ENCODE measurements at regions not wholly inside any gene's neighbourhood (a gene's known extent, or its start where the extent isn't known, plus 50 kb on each side); places are given as distances from the start of the nearest gene placed in this dataset.
"Not testable (repeated sequence)": the region's sequence is repeated elsewhere in the genome, so short reads cannot be mapped to it uniquely, and the experiment has no call there.

- no peak for DNase-seq
Measured at GRCh38 chr1:118828038-118828437, 160.1 kb downstream of the TBX15 start.

DNA sequence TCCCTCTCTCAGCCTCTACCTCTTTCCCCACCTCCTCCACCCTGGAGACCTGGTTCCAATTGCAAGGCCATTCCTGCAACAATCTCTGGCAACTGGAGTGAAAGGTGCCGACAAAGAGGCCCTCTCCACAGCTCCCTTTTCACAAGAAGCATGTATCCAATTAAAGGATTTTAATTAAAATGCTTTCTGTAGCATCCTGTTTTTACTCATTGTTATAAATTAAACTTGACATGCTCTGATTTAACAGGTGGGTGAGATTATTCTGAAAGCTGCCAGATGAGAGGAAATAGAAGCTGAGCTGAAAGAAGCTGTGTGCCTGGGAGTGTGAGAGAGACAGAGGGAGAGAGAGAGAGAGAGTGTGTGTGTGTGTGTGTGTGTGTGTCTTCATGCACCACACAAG lies 160.5 kb downstream of the TBX15 start:
- DNase-seq: no peak

- DNase-seq: no peak
Measured at GRCh38 chr1:118827207-118827606, 160.9 kb downstream of the TBX15 start.

- no peak for DNase-seq
Measured at GRCh38 chr1:118826669-118827068, 161.5 kb downstream of the TBX15 start.

DNA sequence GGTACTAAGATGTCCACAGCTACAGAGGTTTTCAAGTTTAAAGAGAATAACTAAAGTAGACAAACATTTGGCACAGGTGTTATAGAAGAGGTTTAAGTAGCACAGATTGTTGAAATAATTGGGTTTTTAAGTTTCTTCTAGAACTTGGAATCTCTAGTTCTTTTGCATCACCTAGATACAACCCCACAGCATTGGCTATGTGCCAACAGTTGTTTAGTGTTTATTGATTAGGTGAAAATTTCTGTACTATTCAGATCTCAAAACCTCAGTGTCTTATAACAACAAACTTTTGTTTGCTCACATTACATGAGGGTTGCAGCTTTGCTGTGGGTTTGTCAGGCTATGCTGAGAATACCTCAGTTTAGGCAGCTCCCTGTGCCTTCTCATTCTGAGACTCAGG lies 162.5 kb downstream of the TBX15 start:
- DNase-seq: no peak

- DNase-seq: no peak
Measured at GRCh38 chr1:118821801-118822200, 166.3 kb downstream of the TBX15 start.

- DNase-seq: no peak
Measured at GRCh38 chr1:118820864-118821263, 167.3 kb downstream of the TBX15 start.

- no peak for DNase-seq
Measured at GRCh38 chr1:118815909-118816308, 172.2 kb downstream of the TBX15 start.

DNA sequence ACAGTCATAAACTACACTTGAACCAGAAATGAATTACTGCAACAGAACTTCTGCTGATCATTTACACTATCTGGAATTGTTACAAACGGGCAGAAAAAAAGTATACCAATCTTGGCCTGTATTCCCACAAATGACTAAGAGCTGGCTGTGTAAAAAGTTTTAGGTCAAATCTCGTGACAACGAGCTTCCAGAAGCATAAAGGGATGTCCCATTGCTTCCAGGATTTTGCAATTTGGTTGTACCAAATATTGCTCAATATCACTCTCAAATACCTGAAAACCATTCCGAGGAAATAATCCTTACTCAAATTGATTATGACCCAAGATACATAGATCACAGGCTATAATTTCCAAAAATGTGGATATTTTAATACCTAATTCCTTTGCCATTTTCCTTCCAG lies 175.6 kb downstream of the TBX15 start:
- DNase-seq: no peak

GRCh38 chr1:118811156-118811555 lies 177.0 kb downstream of the TBX15 start:
- no peak for DNase-seq

- no peak for DNase-seq
Measured at GRCh38 chr1:118809586-118809985, 178.6 kb downstream of the TBX15 start.

DNA sequence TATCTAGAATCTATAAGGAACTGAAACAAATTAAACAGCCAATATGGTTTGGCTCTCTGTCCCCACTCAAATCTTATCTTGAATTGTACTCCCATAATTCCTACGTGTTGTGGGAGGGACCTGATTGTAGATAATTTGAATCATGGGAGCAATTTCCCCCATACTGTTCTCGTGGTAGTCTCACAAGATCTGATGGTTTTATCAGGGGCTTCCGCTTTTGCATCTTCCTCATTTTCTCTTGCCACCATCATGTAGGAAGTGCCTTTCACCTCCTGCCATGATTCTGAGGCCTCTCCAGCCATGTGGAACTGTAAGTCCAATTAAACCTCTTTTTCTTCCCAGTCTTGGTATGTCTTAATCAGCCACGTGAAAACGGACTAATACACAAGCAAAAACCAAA lies 185.0 kb downstream of the TBX15 start:
- DNase-seq: not testable (repeated sequence)

- no peak for DNase-seq
Measured at GRCh38 chr1:118791094-118791691, 196.9 kb downstream of the TBX15 start.

GRCh38 chr1:118788463-118788862 lies 199.7 kb downstream of the TBX15 start:
- peak; percentile 81 for DNase-seq

DNA sequence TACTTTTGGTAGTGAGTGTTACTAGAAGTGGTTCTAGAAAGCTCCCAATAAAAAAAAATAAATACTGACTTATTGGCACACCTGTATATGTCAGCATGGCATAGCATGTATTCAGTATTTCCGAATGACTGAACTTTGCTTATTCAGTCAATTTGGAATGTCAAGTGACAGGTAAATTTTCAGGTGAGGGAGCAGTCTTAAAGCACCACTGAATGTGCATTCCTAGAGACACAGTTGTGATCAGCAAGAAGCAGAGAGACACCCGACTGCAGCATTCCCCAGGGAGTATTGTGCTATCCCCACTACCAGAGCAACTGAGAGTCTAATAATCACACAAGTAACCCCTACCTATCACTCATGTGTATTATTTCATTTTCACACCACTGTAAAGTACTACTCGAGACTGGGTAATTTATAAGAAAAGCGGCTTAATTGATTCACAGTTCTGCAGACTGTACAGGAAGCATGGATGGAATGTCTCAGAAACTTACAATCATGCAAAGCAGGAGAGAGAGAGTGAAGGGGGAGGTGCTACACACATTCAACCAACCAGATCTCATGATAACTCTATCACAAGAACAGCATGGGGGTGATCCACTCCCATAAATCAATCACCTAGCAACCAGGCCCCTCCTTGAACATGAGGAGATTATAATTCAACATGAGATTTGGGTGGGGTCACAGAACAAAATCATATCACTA lies 201.5 kb downstream of the TBX15 start:
- no peak for DNase-seq

- peak; percentile 17 for DNase-seq
Measured at GRCh38 chr1:118785246-118785645, 202.9 kb downstream of the TBX15 start.

DNA sequence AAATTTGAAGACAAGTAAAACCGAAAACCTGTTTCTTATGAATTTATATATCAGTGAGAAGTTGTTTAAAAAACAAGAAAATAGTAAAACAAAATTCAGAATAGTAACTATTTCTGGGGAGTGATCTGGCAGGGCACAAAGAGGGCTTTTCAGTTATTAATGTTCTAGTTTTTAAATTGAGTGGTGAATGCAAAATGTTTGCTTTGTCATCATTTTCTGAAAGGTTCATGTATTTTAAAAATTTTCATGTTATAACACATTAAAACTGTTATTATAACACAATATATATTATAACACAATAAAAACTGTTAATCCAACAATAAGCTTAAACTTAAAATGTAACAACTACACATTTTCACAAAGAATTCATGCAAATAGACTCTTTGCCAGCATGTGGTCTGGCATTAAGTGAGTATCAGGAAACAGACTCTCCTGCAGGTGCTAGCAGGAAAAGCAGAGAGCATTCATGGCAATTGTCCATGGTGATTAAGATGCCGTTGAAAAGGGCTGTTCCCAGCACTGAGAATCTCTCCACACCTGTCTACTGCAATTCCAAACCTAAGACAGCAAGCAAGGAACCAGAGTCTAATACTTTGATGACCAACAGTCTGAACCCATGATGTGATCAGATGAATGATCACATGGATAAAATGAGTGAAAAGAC lies 204.9 kb downstream of the TBX15 start:
- peak; percentile 72 for DNase-seq

DNA sequence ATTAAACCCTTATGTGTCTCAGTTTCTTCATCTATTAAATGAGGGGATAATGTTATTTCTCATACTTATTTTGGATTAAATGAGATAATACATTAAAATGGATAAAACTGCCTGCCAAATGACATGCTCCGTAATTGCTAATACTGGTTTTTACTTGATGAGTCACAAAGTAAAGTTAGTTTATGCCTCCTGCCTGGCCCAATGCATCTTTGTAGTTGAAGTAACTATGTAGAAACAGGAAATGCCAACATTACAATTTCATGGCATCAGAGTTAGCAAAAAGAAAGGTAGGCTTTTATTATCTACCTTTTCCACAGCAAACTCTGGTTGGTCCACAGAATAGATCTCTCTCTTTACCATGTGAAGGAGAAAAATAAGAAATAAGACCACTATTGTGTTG lies 214.5 kb downstream of the TBX15 start:
- no peak for DNase-seq

DNA sequence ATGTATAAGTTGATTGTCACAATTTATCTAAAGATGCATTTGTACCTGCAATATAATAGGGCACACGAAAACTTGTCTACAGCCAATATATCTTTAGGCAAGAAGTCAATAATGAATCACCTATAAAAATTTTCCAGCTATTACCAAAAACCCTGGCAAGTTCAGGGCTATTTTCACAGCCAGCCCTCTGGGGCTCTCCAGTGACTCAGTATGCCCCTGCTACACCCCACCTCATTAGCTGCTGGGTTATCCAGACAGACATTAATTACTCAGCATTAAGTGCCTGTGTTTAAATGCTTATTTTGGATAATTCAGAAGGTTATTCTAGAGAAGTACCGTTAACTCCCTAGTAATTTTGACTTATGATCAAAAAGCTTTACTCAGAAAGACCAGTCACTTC lies 220.2 kb downstream of the TBX15 start:
- DNase-seq: peak; percentile 32

GRCh38 chr1:118753976-118754375 lies 234.2 kb downstream of the TBX15 start:
- DNase-seq: no peak

- no peak for DNase-seq
Measured at GRCh38 chr1:118751166-118751565, 237.0 kb downstream of the TBX15 start.

DNA sequence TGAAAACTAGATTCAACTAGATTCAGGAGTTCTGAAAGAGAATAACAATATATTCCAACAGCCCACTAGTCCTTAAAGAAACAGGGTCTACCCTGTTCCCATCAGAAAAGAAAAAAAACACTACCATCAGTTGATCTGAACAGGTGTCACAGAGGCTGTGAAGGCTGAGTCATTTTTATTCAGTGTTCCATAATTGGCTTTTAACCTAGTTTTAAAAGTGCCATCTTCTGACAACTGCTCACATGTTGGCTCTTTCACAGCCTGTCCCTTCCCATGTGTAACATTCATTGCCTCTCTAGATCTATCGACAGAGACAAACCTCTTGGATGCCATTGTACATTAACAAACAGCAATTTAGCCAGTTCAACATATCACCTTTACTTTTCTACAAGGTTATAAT lies 243.7 kb downstream of the TBX15 start:
- no peak for DNase-seq

DNA sequence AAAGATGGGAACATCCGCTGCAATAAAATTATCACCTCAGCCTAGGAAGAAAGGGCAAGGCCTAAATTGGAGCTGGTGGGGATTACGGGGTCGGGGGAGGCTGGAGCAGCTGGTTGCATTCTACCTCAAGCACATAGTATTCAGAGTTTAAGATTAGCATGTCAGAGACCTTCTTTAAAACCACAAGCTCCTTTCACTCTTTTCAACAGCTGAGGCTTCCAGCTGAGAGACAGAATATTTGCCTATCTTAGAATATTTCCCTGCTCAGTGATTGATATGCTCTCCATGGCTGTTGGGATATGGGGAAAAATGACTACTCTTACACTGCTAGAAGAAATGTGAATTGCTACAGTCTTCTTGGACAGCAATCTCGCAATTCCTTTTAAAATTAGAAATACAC lies 248.6 kb downstream of the TBX15 start:
- no peak for DNase-seq

GRCh38 chr1:118736322-118736721 lies 251.8 kb downstream of the TBX15 start:
- DNase-seq: no peak

Data from NCI-H1105 treated with DMSO at 0.1 percent for 48 hours (cell line).